CD14-positive monocyte (primary cell): ENCODE measurements at regions not wholly inside any gene's neighbourhood (a gene's known extent, or its start where the extent isn't known, plus 50 kb on each side); places are given as distances from the start of the nearest gene placed in this dataset.

Source experiments
- DNase-seq, 3 donors: peaks; one replicate each; pipeline ENCODE4 v3.0.0-alpha.2; 2011 to 2022
- H2AFZ ChIP-seq: 2 replicates; pipeline ENCODE4 v1.6.0; 2012; ENCODE audit warnings: mild to moderate bottlenecking, low read depth, low read length, inconsistent platforms; ENCODE audit not compliant: insufficient read depth, poor library complexity, severe bottlenecking
- H3K27ac ChIP-seq, 2 donors: 1 replicate in 1 of 2; 2 replicates in 1 of 2; pipeline ENCODE4 v1.5.1; 2012 to 2013; ENCODE audit warnings: low read length in 2 of 2, control low read depth in 1 of 2, inconsistent platforms in 1 of 2, low read depth in 1 of 2, mild to moderate bottlenecking in 1 of 2
- H3K27me3 ChIP-seq, 2 donors: one replicate each; pipeline versions ENCODE4 v1.6.0 to v1.6.1; 2011 to 2013; ENCODE audit warnings: low read length in 2 of 2; ENCODE audit not compliant: control insufficient read depth in 2 of 2, insufficient read depth in 2 of 2
- H3K36me3 ChIP-seq, 2 donors: replicated peaks in 1 of 2; 1 replicate in 1 of 2; 2 replicates in 1 of 2; pipeline versions ENCODE4 v1.5.1 to v1.6.1; 2012 to 2013; ENCODE audit warnings: low read length in 2 of 2, control low read depth in 1 of 2, inconsistent platforms in 1 of 2, mild to moderate bottlenecking in 1 of 2; ENCODE audit not compliant: insufficient read depth in 2 of 2, control insufficient read depth in 1 of 2
- H3K4me1 ChIP-seq, 2 donors: 1 replicate in 1 of 2; 2 replicates in 1 of 2; pipeline versions ENCODE4 v1.5.1 to v1.6.1; 2012 to 2013; ENCODE audit warnings: low read length in 2 of 2, control low read depth in 1 of 2, inconsistent platforms in 1 of 2, mild to moderate bottlenecking in 1 of 2, moderate library complexity in 1 of 2; ENCODE audit not compliant: insufficient read depth in 2 of 2, control insufficient read depth in 1 of 2
- H3K4me2 ChIP-seq: replicated peaks from 2 replicates; pipeline ENCODE3; 2012; ENCODE audit warnings: low read length, moderate library complexity, mild to moderate bottlenecking; ENCODE audit not compliant: poor library complexity, severe bottlenecking; ENCODE audit errors: extremely low read depth
- H3K4me3 ChIP-seq, 3 experiments: fragments of 200-600 bp in 1 of 3; sonication (generic) in 1 of 3; replicated peaks in 1 of 3; 1 replicate in 2 of 3; 2 replicates in 1 of 3; pipeline ENCODE4 v1.5.1; 2011 to 2013; ENCODE audit warnings: low read length in 3 of 3, mild to moderate bottlenecking in 3 of 3, control low read depth in 2 of 3, low read depth in 2 of 3, inconsistent platforms in 1 of 3, moderate library complexity in 1 of 3
- H3K79me2 ChIP-seq: 2 replicates; pipeline ENCODE4 v1.6.0; 2012; ENCODE audit warnings: mild to moderate bottlenecking, control low read depth, inconsistent platforms, low read length, moderate library complexity; ENCODE audit not compliant: insufficient read depth
- H3K9ac ChIP-seq: 2 replicates; pipeline ENCODE4 v1.6.0; 2017; ENCODE audit warnings: low read length, mild to moderate bottlenecking; ENCODE audit not compliant: insufficient read depth, poor library complexity, severe bottlenecking
- H3K9me3 ChIP-seq, 2 donors: replicated peaks in 1 of 2; 1 replicate in 1 of 2; 2 replicates in 1 of 2; pipeline versions ENCODE4 v1.5.1 to v1.6.1; 2012 to 2013; ENCODE audit warnings: low read length in 2 of 2, control low read depth in 1 of 2; ENCODE audit not compliant: control insufficient read depth in 1 of 2, insufficient read depth in 1 of 2
- H4K20me1 ChIP-seq: 2 replicates; pipeline ENCODE4 v1.6.0; 2012; ENCODE audit warnings: mild to moderate bottlenecking, low read length, control low read depth, moderate library complexity; ENCODE audit not compliant: insufficient read depth
- H3K27ac Mint-ChIP-seq, 7 donors: one replicate each; pipeline ENCODE4 v1.8.0; 2020; ENCODE audit warnings: mild to moderate bottlenecking in 7 of 7, mixed read lengths in 7 of 7, moderate library complexity in 6 of 7, inconsistent platforms in 2 of 7
- H3K27me3 Mint-ChIP-seq, 3 donors: one replicate each; pipeline ENCODE4 v1.8.0; 2021 to 2022; ENCODE audit warnings: low read depth in 3 of 3, mild to moderate bottlenecking in 3 of 3, mixed read lengths in 3 of 3, moderate library complexity in 3 of 3, inconsistent platforms in 1 of 3
- H3K36me3 Mint-ChIP-seq, 2 donors: one replicate each; pipeline ENCODE4 v1.8.0; 2020; ENCODE audit warnings: mixed read lengths in 2 of 2, inconsistent platforms in 1 of 2, mild to moderate bottlenecking in 1 of 2
- H3K4me1 Mint-ChIP-seq: one replicate; pipeline ENCODE4 v1.8.0; 2020; ENCODE audit warnings: mild to moderate bottlenecking, mixed read lengths
- H3K4me3 Mint-ChIP-seq, 2 donors: one replicate each; pipeline ENCODE4 v1.8.0; 2020; ENCODE audit warnings: mild to moderate bottlenecking in 2 of 2, mixed read lengths in 2 of 2, moderate library complexity in 1 of 2
- H3K9me3 Mint-ChIP-seq, 7 donors: one replicate each; pipeline ENCODE4 v1.8.0; 2020 to 2022; ENCODE audit warnings: mixed read lengths in 7 of 7, mild to moderate bottlenecking in 6 of 7, moderate library complexity in 6 of 7, inconsistent platforms in 2 of 7
- WGBS: methylation state at CpG from one replicate; pipeline ENCODE4 v1.1.5; 2013; ENCODE audit warnings: missing lambda C conversion rate; ENCODE audit not compliant: insufficient coverage; 5-methylcytosine and 5-hydroxymethylcytosine counted together
- intact Hi-C, 2 donors: fragments of 100-400 bp; cut with micrococcal nuclease; formaldehyde crosslinking; loops; one replicate each; pipeline versions ENCODE4 v1.15.0 to v1.15.1; 2023
- TF ChIP-seq, protein P1 (sequence below): fragments of 200-600 bp; IDR thresholded peaks from one replicate; pipeline ENCODE4 v1.8.0; 2022; ENCODE audit warnings: antibody characterized with exemption, mild to moderate bottlenecking

DNA sequence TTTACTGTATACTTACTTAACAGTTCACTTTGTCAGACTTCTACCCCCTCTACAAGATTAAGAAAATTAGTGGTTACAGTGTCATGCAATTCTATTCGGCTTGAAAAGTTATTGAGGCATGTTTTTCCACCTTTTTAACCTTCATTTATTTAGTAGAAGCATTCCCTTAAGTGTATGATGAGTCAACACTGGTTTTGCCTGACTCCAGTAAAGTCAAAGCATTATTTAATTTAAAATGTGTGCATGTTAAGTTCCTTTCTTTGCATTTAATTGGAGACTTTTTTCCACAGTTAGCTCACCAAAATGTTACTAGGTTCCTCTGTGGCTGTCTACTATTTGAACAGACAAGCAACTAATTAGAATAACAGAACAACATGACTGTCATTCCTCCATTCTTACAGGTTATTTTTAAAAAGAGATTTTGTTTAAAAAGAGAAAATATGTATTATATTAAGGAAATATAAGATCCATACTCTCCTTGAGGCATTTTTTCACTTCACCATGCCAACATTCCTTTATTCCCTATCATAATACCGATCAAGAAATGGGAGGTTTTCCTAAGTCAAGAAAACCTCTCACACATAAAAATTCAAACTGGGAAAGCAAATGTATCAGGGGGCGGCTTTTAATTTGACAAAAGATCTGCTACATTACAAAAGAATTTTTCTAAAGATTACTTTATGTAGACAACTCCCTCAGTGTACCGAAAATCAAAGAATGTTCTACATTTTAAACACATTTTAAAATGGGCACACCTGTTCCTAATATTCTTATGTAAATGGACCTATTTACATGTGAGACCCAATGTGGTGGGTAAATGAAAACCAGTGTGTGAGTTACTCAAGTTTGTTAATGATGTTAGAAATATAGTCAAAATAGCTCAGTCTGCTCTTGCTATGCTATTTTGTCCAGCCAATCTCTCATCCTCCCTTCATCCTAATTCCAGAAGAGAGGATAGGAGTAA is 361.2 kb downstream of the UTRN start:
- TF ChIP-seq, protein P1, sequence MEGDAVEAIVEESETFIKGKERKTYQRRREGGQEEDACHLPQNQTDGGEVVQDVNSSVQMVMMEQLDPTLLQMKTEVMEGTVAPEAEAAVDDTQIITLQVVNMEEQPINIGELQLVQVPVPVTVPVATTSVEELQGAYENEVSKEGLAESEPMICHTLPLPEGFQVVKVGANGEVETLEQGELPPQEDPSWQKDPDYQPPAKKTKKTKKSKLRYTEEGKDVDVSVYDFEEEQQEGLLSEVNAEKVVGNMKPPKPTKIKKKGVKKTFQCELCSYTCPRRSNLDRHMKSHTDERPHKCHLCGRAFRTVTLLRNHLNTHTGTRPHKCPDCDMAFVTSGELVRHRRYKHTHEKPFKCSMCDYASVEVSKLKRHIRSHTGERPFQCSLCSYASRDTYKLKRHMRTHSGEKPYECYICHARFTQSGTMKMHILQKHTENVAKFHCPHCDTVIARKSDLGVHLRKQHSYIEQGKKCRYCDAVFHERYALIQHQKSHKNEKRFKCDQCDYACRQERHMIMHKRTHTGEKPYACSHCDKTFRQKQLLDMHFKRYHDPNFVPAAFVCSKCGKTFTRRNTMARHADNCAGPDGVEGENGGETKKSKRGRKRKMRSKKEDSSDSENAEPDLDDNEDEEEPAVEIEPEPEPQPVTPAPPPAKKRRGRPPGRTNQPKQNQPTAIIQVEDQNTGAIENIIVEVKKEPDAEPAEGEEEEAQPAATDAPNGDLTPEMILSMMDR: no peak
- Histone ChIP-seq H3K79me2 (no peaks in the 10 kb centered on the region), H3K4me2 (no peak overlapping the region), H3K36me3 (no peaks in the 10 kb centered on the region), H4K20me1 (no peaks in the 10 kb centered on the region), H3K4me3 (no peak overlapping the region), H3K27ac (no peak overlapping the region), H3K9ac (no peak overlapping the region), H3K4me1 (peaks cover 0 to 2% of the 10 kb centered on the region in 2 donors), H3K27me3 (no peaks in the 10 kb centered on the region), H2AFZ (no peak overlapping the region), H3K9me3 (no peaks in the 10 kb centered on the region)
- H3K36me3 Mint-ChIP-seq: peaks cover 7 to 8% of the 10 kb centered on the region in 2 donors
- H3K4me3 Mint-ChIP-seq: no peak overlapping the region
- intact Hi-C loops: no loop called here
- no peaks in the 10 kb centered on the region for H3K9me3 Mint-ChIP-seq
- no CpG with 5 or more reads among the region's 4 CpGs for WGBS
- H3K27ac Mint-ChIP-seq: no peak overlapping the region
- no peaks in the 10 kb centered on the region for H3K27me3 Mint-ChIP-seq
- no peak for DNase-seq
- peaks cover 20% of the 10 kb centered on the region for H3K4me1 Mint-ChIP-seq

DNA sequence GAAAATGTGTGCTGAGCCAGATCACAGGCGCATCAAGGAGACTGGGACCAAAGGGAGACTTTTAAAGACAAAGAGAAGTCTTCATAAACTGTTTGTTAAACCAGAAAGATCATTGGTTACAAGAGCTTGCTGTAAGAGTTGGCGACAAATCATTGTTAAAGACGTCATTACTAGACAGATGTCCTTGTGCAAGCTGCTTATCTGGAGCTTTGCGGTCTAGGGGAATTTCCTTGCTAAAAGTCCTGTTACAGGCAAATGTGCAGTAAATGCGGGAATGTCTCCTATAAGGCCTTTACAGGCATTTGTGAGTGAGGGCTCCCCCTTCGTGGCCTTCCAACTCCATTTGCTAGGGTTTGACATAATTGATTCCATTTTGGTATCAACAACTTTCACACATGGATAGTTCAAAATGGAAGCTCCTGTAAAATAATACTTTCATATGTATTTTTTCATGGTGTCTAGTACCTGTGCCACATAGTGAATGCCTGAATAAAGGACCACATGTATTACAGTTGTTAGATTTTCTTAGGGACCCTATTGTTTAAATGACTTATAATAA is 362.4 kb downstream of the UTRN start:
- Histone ChIP-seq H3K27ac (no peak overlapping the region), H3K36me3 (no peaks in the 10 kb centered on the region), H2AFZ (no peak overlapping the region), H3K9ac (no peak overlapping the region), H3K4me2 (no peak overlapping the region), H3K27me3 (no peaks in the 10 kb centered on the region), H3K79me2 (peaks cover 6% of the 10 kb centered on the region), H4K20me1 (no peaks in the 10 kb centered on the region), H3K9me3 (no peaks in the 10 kb centered on the region), H3K4me3 (no peak overlapping the region), H3K4me1 (peaks cover 0 to 2% of the 10 kb centered on the region in 2 donors)
- peaks cover 20% of the 10 kb centered on the region for H3K4me1 Mint-ChIP-seq
- intact Hi-C loops: no loop called here
- H3K36me3 Mint-ChIP-seq: peaks cover 8 to 13% of the 10 kb centered on the region in 2 donors
- H3K27me3 Mint-ChIP-seq: no peaks in the 10 kb centered on the region
- TF ChIP-seq, protein P1: no peak
- H3K27ac Mint-ChIP-seq: no peak overlapping the region
- no peaks in the 10 kb centered on the region for H3K9me3 Mint-ChIP-seq
- no peak overlapping the region for H3K4me3 Mint-ChIP-seq
- no peak for DNase-seq
- WGBS: 91% methylated on average over 4 of the region's 6 CpGs
